Gastrocnemius medialis (tissue), 4 donors: ENCODE measurements at regions not wholly inside any gene's neighbourhood (a gene's known extent, or its start where the extent isn't known, plus 50 kb on each side); places are given as distances from the start of the nearest gene placed in this dataset.

ENCODE experiments used
- POLR2A ChIP-seq, 2 donors: fragments of 450-650 bp; IDR thresholded peaks; one replicate each; pipeline ENCODE4 v1.6.1; 2017; ENCODE audit warnings: antibody characterized with exemption in 2 of 2, mild to moderate bottlenecking in 2 of 2, moderate library complexity in 2 of 2
- TF ChIP-seq, protein P1 (sequence below), 5 experiments: fragments of 450-650 bp in 3 of 5; fragments of 200-600 bp in 2 of 5; sonication (generic) in 2 of 5; IDR thresholded peaks in 4 of 5; conservative IDR thresholded peaks in 1 of 5; 1 replicate in 4 of 5; 2 replicates in 1 of 5; pipeline ENCODE4 v1.5.1; 2016 to 2019; ENCODE audit warnings: antibody characterized with exemption in 5 of 5, mild to moderate bottlenecking in 3 of 5, moderate library complexity in 3 of 5

- TF ChIP-seq, protein P1, sequence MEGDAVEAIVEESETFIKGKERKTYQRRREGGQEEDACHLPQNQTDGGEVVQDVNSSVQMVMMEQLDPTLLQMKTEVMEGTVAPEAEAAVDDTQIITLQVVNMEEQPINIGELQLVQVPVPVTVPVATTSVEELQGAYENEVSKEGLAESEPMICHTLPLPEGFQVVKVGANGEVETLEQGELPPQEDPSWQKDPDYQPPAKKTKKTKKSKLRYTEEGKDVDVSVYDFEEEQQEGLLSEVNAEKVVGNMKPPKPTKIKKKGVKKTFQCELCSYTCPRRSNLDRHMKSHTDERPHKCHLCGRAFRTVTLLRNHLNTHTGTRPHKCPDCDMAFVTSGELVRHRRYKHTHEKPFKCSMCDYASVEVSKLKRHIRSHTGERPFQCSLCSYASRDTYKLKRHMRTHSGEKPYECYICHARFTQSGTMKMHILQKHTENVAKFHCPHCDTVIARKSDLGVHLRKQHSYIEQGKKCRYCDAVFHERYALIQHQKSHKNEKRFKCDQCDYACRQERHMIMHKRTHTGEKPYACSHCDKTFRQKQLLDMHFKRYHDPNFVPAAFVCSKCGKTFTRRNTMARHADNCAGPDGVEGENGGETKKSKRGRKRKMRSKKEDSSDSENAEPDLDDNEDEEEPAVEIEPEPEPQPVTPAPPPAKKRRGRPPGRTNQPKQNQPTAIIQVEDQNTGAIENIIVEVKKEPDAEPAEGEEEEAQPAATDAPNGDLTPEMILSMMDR (IDR thresholded peaks at IDR 0.05 in 4 of 5, conservative IDR thresholded peaks at IDR 0.05 in 1 of 5): no peak
- no peak for TF ChIP-seq POLR2A (IDR thresholded peaks at IDR 0.05)
Observed at GRCh38 chr5:100456615-100457014, 78.6 kb upstream of the FAM174A start.
